GM18861 (cell line): ENCODE measurements at regions not wholly inside any gene's neighbourhood (a gene's known extent, or its start where the extent isn't known, plus 50 kb on each side); places are given as distances from the start of the nearest gene placed in this dataset.
A peak's percentile ranks its signal among the peaks of the same experiment; 100 is the strongest.

Experiments used
- ATAC-seq: cut with Tn5 transposase; IDR thresholded peaks from one replicate; pipeline ENCODE4 v1.9.1; 2021; ENCODE audit not compliant: unreplicated experiment

- ATAC-seq: no peak
Observed at GRCh38 chr1:96338622-96339021, 383.0 kb upstream of the PTBP2 start.

DNA sequence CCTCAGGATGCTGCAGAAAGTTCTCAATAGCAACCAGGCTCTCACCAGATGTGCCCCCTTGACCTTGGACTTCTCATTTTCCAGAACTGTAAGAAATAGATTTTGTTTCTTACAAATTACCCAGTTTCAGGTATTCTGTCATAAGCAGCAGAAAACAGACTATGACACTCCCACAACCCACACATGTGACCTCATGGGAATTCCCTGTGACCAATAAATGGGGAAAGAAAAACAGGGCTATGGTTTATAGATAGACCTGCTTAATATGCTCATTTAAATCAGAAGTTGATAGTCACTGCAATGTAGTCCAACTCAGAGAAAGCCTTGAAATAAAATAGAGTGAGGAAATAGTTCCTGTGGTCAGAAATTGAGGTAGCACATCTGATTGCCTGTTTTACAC, 380.9 kb upstream of the PTBP2 start:
- ATAC-seq: no peak

- ATAC-seq: no peak
Observed at GRCh38 chr1:96346719-96347118, 374.9 kb upstream of the PTBP2 start.

DNA sequence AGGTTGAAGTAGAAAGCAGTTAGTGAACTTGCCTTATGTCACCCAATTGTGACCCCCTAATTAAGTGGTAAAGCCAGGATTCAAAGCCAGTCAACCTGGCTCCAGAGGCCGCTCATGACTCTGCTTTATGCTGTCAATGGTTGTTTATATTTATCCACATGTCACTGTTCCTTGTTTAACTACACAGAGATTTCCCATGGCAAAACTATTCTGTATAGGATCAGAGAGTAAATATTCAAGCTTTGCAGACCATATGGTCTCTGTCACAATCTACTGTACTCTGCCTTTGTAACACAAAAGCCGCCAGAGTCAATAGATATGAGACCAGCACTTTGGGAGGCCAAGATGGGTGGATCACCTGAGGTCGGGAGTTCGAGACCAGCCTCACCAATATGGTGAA, 371.7 kb upstream of the PTBP2 start:
- no peak for ATAC-seq

GRCh38 chr1:96352733-96353132, 368.9 kb upstream of the PTBP2 start:
- no peak for ATAC-seq

DNA sequence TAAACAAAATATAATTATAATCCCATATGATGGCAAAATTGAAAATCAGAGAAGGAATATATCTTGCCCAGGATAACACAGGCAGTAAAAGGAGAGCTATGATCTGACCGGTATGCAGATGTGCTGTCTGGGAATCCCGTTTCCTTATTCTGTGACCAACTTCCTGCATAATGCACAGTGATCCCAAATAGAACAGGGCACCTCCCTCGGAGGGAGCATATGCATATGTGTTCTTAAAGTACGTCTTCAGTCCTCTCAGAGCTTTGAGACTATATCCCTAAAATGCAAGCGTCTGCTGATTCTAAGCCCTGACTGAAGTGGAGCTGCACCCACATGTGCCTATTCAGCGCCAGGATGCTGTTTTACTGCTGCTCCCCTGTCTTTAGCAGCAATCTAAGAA, 366.1 kb upstream of the PTBP2 start:
- ATAC-seq: no peak

DNA sequence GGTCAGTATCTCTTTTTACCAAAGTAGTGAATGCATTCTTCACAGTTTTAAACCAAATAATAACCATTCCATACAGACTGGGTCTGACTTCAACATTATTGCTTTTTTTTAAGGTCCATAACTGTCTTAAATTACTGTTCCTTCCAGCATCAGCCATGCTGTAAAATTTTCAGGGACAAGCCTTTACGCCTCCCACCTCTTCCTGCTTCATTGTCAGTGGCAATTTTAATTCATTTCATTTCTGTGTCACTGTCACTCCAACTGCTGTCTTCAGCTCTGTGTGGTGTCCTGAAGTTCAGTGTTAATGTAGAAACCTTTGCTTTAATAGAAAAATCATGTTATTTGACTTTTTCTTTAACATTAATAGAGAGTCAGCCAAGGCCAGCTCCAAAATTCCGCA, 365.6 kb upstream of the PTBP2 start:
- no peak for ATAC-seq

DNA sequence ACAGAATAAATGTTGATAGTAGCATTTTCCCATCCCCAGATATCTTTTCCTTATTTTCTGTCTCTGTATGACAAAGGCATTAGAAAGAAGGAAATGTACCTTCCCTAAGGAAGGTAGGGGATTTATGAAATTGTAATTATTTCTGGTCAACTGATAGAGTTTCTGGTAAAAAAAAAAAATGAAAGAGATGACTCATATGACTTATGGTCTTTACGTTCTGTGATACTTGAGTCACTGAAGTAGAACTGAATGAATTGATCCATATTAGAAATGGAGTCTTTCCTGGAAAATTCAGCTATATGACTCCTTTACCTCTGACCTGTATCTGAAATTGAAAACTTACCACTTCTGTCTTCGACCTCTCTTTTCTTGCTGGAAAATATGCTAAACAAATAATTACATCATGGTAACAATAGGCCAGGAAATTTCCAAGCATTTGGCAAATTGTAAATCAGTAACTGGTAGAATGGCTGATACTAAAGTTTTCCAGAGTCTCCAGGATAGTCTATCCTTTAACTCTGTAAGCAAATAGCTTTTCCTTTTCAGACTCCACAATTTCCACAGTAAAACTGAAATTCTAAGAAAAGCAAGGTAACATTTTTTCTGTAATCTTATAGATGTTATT, 364.3 kb upstream of the PTBP2 start:
- ATAC-seq: no peak

DNA sequence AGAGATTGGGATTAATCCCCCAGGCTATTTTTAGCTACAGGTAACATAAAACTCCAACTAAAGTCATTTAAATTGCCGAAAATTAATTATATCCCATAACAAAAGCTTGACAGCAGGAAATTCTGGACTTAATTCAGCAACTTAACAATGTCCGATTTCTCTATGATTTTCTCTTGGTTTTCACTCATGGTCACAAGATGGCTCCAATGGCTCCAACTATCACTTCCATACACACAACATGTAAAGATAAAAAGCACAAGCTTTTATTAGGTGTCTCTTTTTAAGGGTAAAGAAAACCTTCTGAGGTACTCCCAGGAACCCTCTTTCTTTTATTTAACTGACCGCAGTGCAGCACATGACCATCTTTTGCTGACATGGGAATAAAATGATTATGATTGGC, 363.5 kb upstream of the PTBP2 start:
- no peak for ATAC-seq

- no peak for ATAC-seq
Observed at GRCh38 chr1:96360036-96360795, 361.4 kb upstream of the PTBP2 start.

- no peak for ATAC-seq
Observed at GRCh38 chr1:96361271-96361856, 360.2 kb upstream of the PTBP2 start.

GRCh38 chr1:96361961-96362360, 359.6 kb upstream of the PTBP2 start:
- no peak for ATAC-seq

GRCh38 chr1:96362623-96363022, 359.0 kb upstream of the PTBP2 start:
- ATAC-seq: peak; percentile 95

GRCh38 chr1:96363826-96364225, 357.8 kb upstream of the PTBP2 start:
- ATAC-seq: no peak

GRCh38 chr1:96364576-96364975, 357.0 kb upstream of the PTBP2 start:
- no peak for ATAC-seq

- no peak for ATAC-seq
Observed at GRCh38 chr1:96365076-96365475, 356.5 kb upstream of the PTBP2 start.

DNA sequence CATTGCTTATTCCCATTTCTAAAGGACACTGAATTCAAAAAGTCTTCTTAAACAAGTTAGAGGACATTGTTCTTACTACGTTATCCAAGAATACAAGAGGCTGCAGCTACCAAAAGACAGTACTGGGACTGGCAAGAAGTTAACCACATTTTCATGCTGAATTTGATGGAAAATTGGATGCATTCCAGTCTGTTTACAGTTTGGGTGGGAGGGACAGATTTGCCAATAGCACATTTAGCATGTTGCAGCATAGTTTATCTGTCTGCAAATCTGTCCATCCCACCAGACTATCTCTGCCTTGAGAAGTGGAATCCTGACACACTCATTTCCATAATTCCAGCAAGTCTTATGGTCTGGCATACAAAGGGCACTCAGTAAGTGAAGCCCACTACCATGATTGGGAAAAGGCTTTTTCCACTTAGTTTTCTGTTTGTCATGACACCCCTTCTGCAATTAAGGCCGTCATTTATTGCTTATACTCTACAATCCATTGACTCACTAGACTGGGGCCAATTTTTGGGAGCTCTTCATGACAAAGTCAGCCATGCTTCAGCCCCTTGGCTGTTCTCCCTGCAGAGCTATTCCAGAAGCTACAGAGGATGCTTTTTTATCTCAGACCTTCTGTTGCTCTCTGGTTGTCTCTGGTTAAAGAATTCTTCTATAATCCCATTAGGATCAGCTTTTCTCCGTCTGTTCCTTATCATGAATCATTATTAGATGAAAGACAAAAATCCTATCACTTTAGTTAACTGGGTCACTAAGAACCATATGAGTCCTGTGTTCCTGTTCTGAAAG, 355.8 kb upstream of the PTBP2 start:
- ATAC-seq: no peak

DNA sequence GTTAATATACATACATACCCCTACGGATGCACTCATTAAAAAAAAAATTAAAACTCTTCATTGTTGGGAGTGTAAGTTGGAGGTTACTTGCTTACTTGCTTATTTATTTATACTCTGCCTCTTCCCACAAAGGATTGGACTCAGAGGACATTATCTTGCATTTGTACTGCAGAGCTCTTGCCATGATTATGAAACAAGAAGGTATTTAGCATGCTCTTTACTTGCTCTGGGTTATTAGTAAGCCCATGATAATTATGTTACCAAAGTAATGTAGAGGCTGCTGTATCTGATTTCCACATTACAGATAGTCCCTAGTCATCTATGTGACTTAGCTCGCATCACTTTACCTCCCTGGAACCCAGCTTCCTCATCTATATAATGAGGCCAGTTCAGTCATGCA, 355.1 kb upstream of the PTBP2 start:
- ATAC-seq: no peak

DNA sequence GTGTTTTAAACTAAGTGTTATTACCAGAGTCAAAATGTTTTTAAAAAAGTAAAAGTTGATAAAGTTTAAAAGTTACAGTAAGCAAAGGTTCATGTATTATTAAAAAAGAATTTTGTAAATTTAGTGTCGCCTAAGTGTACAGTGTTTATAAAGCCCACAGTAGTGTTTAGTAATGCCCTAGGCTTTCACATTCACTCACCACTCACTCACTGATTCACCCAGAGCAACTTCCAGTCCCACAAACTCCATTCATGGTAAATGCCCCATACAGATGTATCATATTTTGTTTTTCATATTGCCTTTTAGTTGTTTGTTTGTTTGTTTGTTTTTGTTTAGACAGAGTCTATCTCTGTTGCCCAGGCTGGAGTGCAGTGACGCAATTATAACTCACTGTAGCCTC, 353.8 kb upstream of the PTBP2 start:
- ATAC-seq: no peak

GRCh38 chr1:96370757-96371156, 350.8 kb upstream of the PTBP2 start:
- ATAC-seq: no peak

DNA sequence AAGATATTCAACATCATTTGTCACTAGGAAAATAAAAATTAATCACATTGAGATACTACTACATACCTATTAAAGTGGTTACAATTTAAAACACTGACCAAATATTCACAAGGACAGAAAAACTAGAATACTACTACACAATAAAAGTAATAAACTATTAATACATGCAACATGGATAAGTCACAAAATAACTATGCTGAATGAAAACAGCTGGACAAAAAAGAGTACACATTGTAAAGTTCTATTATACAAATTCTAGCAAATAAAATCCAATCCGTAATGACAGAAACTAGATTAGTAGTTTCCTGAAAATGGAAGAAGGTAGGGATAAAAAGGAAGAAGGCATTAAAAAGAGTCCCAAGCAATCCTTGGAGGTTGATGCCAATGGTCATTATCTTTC, 348.7 kb upstream of the PTBP2 start:
- no peak for ATAC-seq
